ENCODE measurements at regions not wholly inside any gene's neighbourhood (a gene's known extent, or its start where the extent isn't known, plus 50 kb on each side); places are given as distances from the start of the nearest gene placed in this dataset.

DNA sequence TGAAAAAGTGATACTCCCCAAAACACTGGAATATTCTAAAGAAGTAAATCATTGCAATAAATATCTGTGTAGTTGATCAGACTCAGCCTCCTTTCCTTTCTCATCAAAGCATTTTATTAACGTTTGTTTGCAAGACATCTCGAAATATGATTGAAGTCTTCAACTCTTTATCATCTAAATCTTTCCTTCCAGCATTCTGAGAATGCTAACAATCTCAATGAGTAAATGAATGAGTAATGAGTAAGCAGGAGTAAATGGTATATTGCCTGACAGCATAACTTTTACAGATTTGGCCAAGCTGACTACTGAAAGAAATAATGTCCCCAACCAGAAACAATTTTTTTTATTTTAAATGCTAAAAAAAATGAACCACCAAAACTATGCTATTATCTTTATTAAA lies 157.1 kb downstream of the SLCO4C1 start:
- Histone ChIP-seq H3F3A (ENCODE audit: low read depth) (no peaks in the 10 kb centered on the region), H3K4me1 (ENCODE audit: insufficient read depth, low read length, poor library complexity, severe bottlenecking) (no peaks in the 10 kb centered on the region), H3K4me2 (ENCODE audit: low read depth, low read length, poor library complexity, severe bottlenecking) (no peak overlapping the region), H2AFZ (ENCODE audit: low read length) (no peak overlapping the region), H3K9me3 (ENCODE audit: insufficient read depth, low read depth, low read length) (no peaks in the 10 kb centered on the region), H3K27me3 (ENCODE audit: insufficient read depth, low read length, poor library complexity, severe bottlenecking) (no peaks in the 10 kb centered on the region), H3K79me2 (ENCODE audit: insufficient read depth, low read length) (0 out of 2 replicates have a peak, but pooled peaks cover 5% of the 10 kb centered on the region), H3K9me2 (replicated peaks; ENCODE audit: low read depth, low read length) (no peaks in the 10 kb centered on the region), H4K20me1 (ENCODE audit: insufficient read depth, low read length, poor library complexity, severe bottlenecking) (no peaks in the 10 kb centered on the region), H3K36me3 (ENCODE audit: insufficient read depth, low read length) (no peaks in the 10 kb centered on the region), H3K9ac (ENCODE audit: low read depth, low read length, poor library complexity, severe bottlenecking) (no peak overlapping the region), H3K4me3 (ENCODE audit: low read length, poor library complexity, severe bottlenecking) (no peak overlapping the region)
- TF ChIP-seq EZH2phosphoT487 (IDR thresholded peaks at IDR 0.05; ENCODE audit: borderline replicate concordance): no peak

GRCh38 chr5:102138243-102138653 lies 157.8 kb downstream of the SLCO4C1 start:
- H3K4me1 ChIP-seq (ENCODE audit: insufficient read depth, low read length, poor library complexity, severe bottlenecking): no peaks in the 10 kb centered on the region
- H3F3A ChIP-seq (ENCODE audit: low read depth): no peaks in the 10 kb centered on the region
- H3K9me2 ChIP-seq (replicated peaks; ENCODE audit: low read depth, low read length): no peaks in the 10 kb centered on the region
- no peak overlapping the region for H3K4me2 ChIP-seq (ENCODE audit: low read depth, low read length, poor library complexity, severe bottlenecking)
- no peak for TF ChIP-seq EZH2phosphoT487 (IDR thresholded peaks at IDR 0.05; ENCODE audit: borderline replicate concordance)
- no peak for TF ChIP-seq CTCF (conservative IDR thresholded peaks at IDR 0.05; ENCODE audit: low read length)
- no peaks in the 10 kb centered on the region for H3K27me3 ChIP-seq (ENCODE audit: insufficient read depth, low read length, poor library complexity, severe bottlenecking)
- H3K36me3 ChIP-seq (ENCODE audit: insufficient read depth, low read length): no peaks in the 10 kb centered on the region
- no peaks in the 10 kb centered on the region for H4K20me1 ChIP-seq (ENCODE audit: insufficient read depth, low read length, poor library complexity, severe bottlenecking)
- no peak overlapping the region for H3K4me3 ChIP-seq (ENCODE audit: low read length, poor library complexity, severe bottlenecking)
- H2AFZ ChIP-seq (ENCODE audit: low read length): no peak overlapping the region
- 0 out of 2 replicates have a peak, but pooled peaks cover 5% of the 10 kb centered on the region for H3K79me2 ChIP-seq (ENCODE audit: insufficient read depth, low read length)
- H3K9ac ChIP-seq (ENCODE audit: low read depth, low read length, poor library complexity, severe bottlenecking): no peak overlapping the region
- no peaks in the 10 kb centered on the region for H3K9me3 ChIP-seq (ENCODE audit: insufficient read depth, low read depth, low read length)

DNA sequence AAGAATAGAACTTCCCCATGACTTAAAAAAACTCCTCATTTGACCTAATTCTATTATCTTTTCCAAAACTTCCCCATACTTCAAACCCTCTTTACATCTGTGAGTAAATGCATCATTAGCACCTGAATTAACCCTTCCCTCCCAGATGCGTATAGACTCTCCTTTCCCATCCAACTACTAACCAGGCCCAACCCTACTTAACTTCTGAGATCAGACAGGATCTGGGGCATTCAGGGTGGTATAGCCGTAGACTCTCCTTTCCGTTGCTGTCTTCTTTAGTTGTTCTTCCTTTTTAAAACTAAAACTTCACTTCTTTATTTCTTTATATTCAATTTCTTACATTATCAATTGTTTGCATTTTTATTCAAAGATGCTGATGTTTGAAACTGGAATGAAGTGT lies 165.2 kb downstream of the SLCO4C1 start:
- TF ChIP-seq CTCF (conservative IDR thresholded peaks at IDR 0.05; ENCODE audit: low read length): no peak
- no peak for TF ChIP-seq EZH2phosphoT487 (IDR thresholded peaks at IDR 0.05; ENCODE audit: borderline replicate concordance)
- Histone ChIP-seq H3K36me3 (ENCODE audit: insufficient read depth, low read length) (no peaks in the 10 kb centered on the region), H3K9me2 (replicated peaks; ENCODE audit: low read depth, low read length) (no peaks in the 10 kb centered on the region), H3F3A (ENCODE audit: low read depth) (no peaks in the 10 kb centered on the region), H3K4me3 (ENCODE audit: low read length, poor library complexity, severe bottlenecking) (no peak overlapping the region), H3K79me2 (ENCODE audit: insufficient read depth, low read length) (no peaks in the 10 kb centered on the region), H3K27me3 (ENCODE audit: insufficient read depth, low read length, poor library complexity, severe bottlenecking) (no peaks in the 10 kb centered on the region), H2AFZ (ENCODE audit: low read length) (no peak overlapping the region), H3K4me1 (ENCODE audit: insufficient read depth, low read length, poor library complexity, severe bottlenecking) (no peaks in the 10 kb centered on the region), H3K9ac (ENCODE audit: low read depth, low read length, poor library complexity, severe bottlenecking) (no peak overlapping the region), H3K9me3 (ENCODE audit: insufficient read depth, low read depth, low read length) (no peaks in the 10 kb centered on the region), H3K4me2 (ENCODE audit: low read depth, low read length, poor library complexity, severe bottlenecking) (no peak overlapping the region), H4K20me1 (ENCODE audit: insufficient read depth, low read length, poor library complexity, severe bottlenecking) (no peaks in the 10 kb centered on the region)

GRCh38 chr5:102130386-102130785 lies 165.7 kb downstream of the SLCO4C1 start:
- Histone ChIP-seq H2AFZ (ENCODE audit: low read length) (no peak overlapping the region), H3K4me2 (ENCODE audit: low read depth, low read length, poor library complexity, severe bottlenecking) (no peak overlapping the region), H3K4me1 (ENCODE audit: insufficient read depth, low read length, poor library complexity, severe bottlenecking) (no peaks in the 10 kb centered on the region), H3F3A (ENCODE audit: low read depth) (no peaks in the 10 kb centered on the region), H4K20me1 (ENCODE audit: insufficient read depth, low read length, poor library complexity, severe bottlenecking) (no peaks in the 10 kb centered on the region), H3K9me3 (ENCODE audit: insufficient read depth, low read depth, low read length) (no peaks in the 10 kb centered on the region), H3K36me3 (ENCODE audit: insufficient read depth, low read length) (no peaks in the 10 kb centered on the region), H3K4me3 (ENCODE audit: low read length, poor library complexity, severe bottlenecking) (no peak overlapping the region), H3K79me2 (ENCODE audit: insufficient read depth, low read length) (no peaks in the 10 kb centered on the region), H3K9ac (ENCODE audit: low read depth, low read length, poor library complexity, severe bottlenecking) (no peak overlapping the region), H3K27me3 (ENCODE audit: insufficient read depth, low read length, poor library complexity, severe bottlenecking) (no peaks in the 10 kb centered on the region), H3K9me2 (replicated peaks; ENCODE audit: low read depth, low read length) (no peaks in the 10 kb centered on the region)
- no peak for TF ChIP-seq EZH2phosphoT487 (IDR thresholded peaks at IDR 0.05; ENCODE audit: borderline replicate concordance)
- no peak for TF ChIP-seq CTCF (conservative IDR thresholded peaks at IDR 0.05; ENCODE audit: low read length)
